IMR-90 (cell line): ENCODE measurements at regions not wholly inside any gene's neighbourhood (a gene's known extent, or its start where the extent isn't known, plus 50 kb on each side); places are given as distances from the start of the nearest gene placed in this dataset.

ENCODE experiments used
- ATAC-seq: fragments of 200-7000 bp; cut with Tn5 transposase; 2 replicates; pipeline ENCODE4 v1.9.1; 2020; ENCODE audit warnings: low read depth, mild to moderate bottlenecking, moderate library complexity
- BruUV-seq: library from RNA; stranded (reverse); fragments of 400-500 nt; replicated peaks from 2 replicates; lab custom pipeline; 2021; lab: Mats Ljungman, UMichigan
- CTCF ChIA-PET: fragments of 300-600 bp; formaldehyde crosslinking; extraction: SDS; loops from one replicate; lab custom pipeline; 2021; ENCODE audit warnings: antibody characterized with exemption; lab: Yijun Ruan, JAX
- POLR2A ChIA-PET: fragments of 300-600 bp; sonication (Branson Sonifier 250); formaldehyde crosslinking; loops from one replicate; lab custom pipeline; 2022; ENCODE audit warnings: antibody characterized with exemption; ENCODE audit not compliant: unreplicated experiment; lab: Charles Lee
- DNase-seq: peaks from one replicate; pipeline ENCODE4 v3.0.0; 2013
- H2AFZ ChIP-seq: replicated peaks from 2 replicates; pipeline ENCODE3; 2013; ENCODE audit warnings: low read length, mild to moderate bottlenecking; ENCODE audit not compliant: poor library complexity
- H2AK5ac ChIP-seq: 2 replicates; pipeline ENCODE4 v1.6.1; 2013; ENCODE audit warnings: low read depth, low read length, inconsistent platforms
- H2AK9ac ChIP-seq: replicated peaks from 2 replicates; pipeline ENCODE3; 2013; ENCODE audit warnings: mild to moderate bottlenecking, low read depth, low read length, moderate library complexity; ENCODE audit not compliant: poor library complexity
- H2BK120ac ChIP-seq: 2 replicates; pipeline ENCODE4 v1.6.1; 2013; ENCODE audit warnings: low read depth, low read length, inconsistent platforms
- H2BK15ac ChIP-seq: 3 replicates; pipeline ENCODE4 v1.6.1; 2013; ENCODE audit warnings: low read depth, low read length, inconsistent platforms
- H2BK20ac ChIP-seq: 2 replicates; pipeline ENCODE4 v1.6.1; 2013; ENCODE audit warnings: low read depth, mild to moderate bottlenecking, inconsistent platforms, low read length, moderate library complexity
- H2BK5ac ChIP-seq: 2 replicates; pipeline ENCODE4 v1.6.1; 2013; ENCODE audit warnings: mild to moderate bottlenecking, low read depth, low read length, inconsistent platforms; ENCODE audit not compliant: poor library complexity, severe bottlenecking
- H3K14ac ChIP-seq: replicated peaks from 2 replicates; pipeline ENCODE4 v1.6.1; 2013; ENCODE audit warnings: low read depth, low read length, inconsistent platforms
- H3K18ac ChIP-seq: 2 replicates; pipeline ENCODE4 v1.6.1; 2013; ENCODE audit warnings: low read depth, low read length, control low read depth
- H3K23ac ChIP-seq: 2 replicates; pipeline ENCODE4 v1.6.1; 2013; ENCODE audit warnings: low read depth, low read length, inconsistent platforms
- H3K27ac ChIP-seq: 2 replicates; pipeline ENCODE4 v1.5.1; 2013; ENCODE audit warnings: mild to moderate bottlenecking, control low read depth, low read length; ENCODE audit not compliant: insufficient read depth
- H3K27me3 ChIP-seq: 2 replicates; pipeline ENCODE4 v1.6.1; 2013; ENCODE audit warnings: low read length; ENCODE audit not compliant: control insufficient read depth, insufficient read depth
- H3K36me3 ChIP-seq: 2 replicates; pipeline ENCODE4 v1.6.1; 2013; ENCODE audit warnings: low read length, mixed read lengths; ENCODE audit not compliant: control insufficient read depth, insufficient read depth
- H3K4ac ChIP-seq: 2 replicates; pipeline ENCODE4 v1.6.1; 2013; ENCODE audit warnings: low read depth, low read length, inconsistent platforms
- H3K4me1 ChIP-seq: 2 replicates; pipeline ENCODE4 v1.6.1; 2013; ENCODE audit warnings: low read length, mixed read lengths; ENCODE audit not compliant: control insufficient read depth, insufficient read depth
- H3K4me2 ChIP-seq: 2 replicates; pipeline ENCODE4 v1.6.1; 2013; ENCODE audit warnings: low read depth, mild to moderate bottlenecking, control low read depth, low read length, moderate library complexity
- H3K4me3 ChIP-seq: 2 replicates; pipeline ENCODE4 v1.5.1; 2013; ENCODE audit warnings: low read depth, mild to moderate bottlenecking, control low read depth, low read length, moderate library complexity; ENCODE audit not compliant: insufficient read depth
- H3K56ac ChIP-seq: 2 replicates; pipeline ENCODE4 v1.6.1; 2013; ENCODE audit warnings: low read length, inconsistent platforms; ENCODE audit not compliant: insufficient read depth; ENCODE audit errors: extremely low read depth
- H3K79me1 ChIP-seq, 2 experiments: 2 replicates each; pipeline ENCODE4 v1.6.1; 2013; ENCODE audit warnings: low read length in 2 of 2, inconsistent platforms in 1 of 2, low read depth in 1 of 2
- H3K9ac ChIP-seq: 2 replicates; pipeline ENCODE4 v1.6.1; 2013; ENCODE audit warnings: low read depth, low read length, control low read depth
- H3K9me1 ChIP-seq: 2 replicates; pipeline ENCODE4 v1.6.1; 2013; ENCODE audit warnings: low read length, inconsistent platforms; ENCODE audit not compliant: insufficient read depth
- H3K9me3 ChIP-seq: 2 replicates; pipeline ENCODE4 v1.6.1; 2013; ENCODE audit warnings: low read length; ENCODE audit not compliant: control insufficient read depth, insufficient read depth
- H4K20me1 ChIP-seq: 2 replicates; pipeline ENCODE4 v1.6.1; 2013; ENCODE audit warnings: low read length, inconsistent platforms; ENCODE audit not compliant: insufficient read depth
- H4K5ac ChIP-seq: 2 replicates; pipeline ENCODE4 v1.6.1; 2013; ENCODE audit warnings: mild to moderate bottlenecking, low read depth, low read length, control low read depth
- H4K8ac ChIP-seq, 2 experiments: 2 replicates each; pipeline ENCODE4 v1.6.1; 2013; ENCODE audit warnings: low read depth in 2 of 2, low read length in 2 of 2, control low read depth in 1 of 2, inconsistent platforms in 1 of 2
- H4K91ac ChIP-seq: 2 replicates; pipeline ENCODE4 v1.6.1; 2013; ENCODE audit warnings: low read depth, low read length, inconsistent platforms; ENCODE audit not compliant: insufficient read depth
- FOS ChIP-seq: fragments of 150-350 bp; IDR thresholded peaks from 2 replicates; pipeline ENCODE4 v1.6.1; 2016; ENCODE audit warnings: low read depth, low read length
- MAFK ChIP-seq: IDR thresholded peaks from 2 replicates; pipeline ENCODE4 v1.6.1; 2012; ENCODE audit warnings: low read depth, low read length, improper control_type of control experiment
- WGBS, 2 experiments: methylation state at CpG; one replicate each; pipeline versions ENCODE4 v1.1.5 to v1.1.7; 2013; ENCODE audit warnings: missing lambda C conversion rate in 2 of 2; ENCODE audit not compliant: insufficient read length in 1 of 2; ENCODE audit errors: extremely low coverage in 2 of 2; 5-methylcytosine and 5-hydroxymethylcytosine counted together
- dilution Hi-C: fragments of 300-500 bp; cut with HindIII; formaldehyde crosslinking; loops from one replicate; pipeline ENCODE4 v1.14.3; 2018; ENCODE audit warnings: low sequenced_read_pairs; ENCODE audit not compliant: unreplicated experiment
- in situ Hi-C: fragments of 300-500 bp; cut with MboI; formaldehyde crosslinking; loops from 3 replicates; pipeline ENCODE4 v1.14.3; 2019; ENCODE audit warnings: low sequenced_read_pairs, inconsistent platforms, mixed read lengths
- intact Hi-C: fragments of 100-400 bp; cut with micrococcal nuclease; formaldehyde crosslinking; loops from 2 replicates; pipeline ENCODE4 v1.10.0; 2022

- H2BK5ac ChIP-seq, result no peak overlapping the region
- H3K36me3 ChIP-seq, result no peaks in the 10 kb centered on the region
- no peaks in the 10 kb centered on the region for H3K9me1 ChIP-seq
- H3K9ac ChIP-seq, result no peak overlapping the region
- no peak overlapping the region for H3K18ac ChIP-seq
- H4K8ac ChIP-seq, result no peak overlapping the region
- H3K4me3 ChIP-seq, result no peak overlapping the region
- no peaks in the 10 kb centered on the region for H3K79me1 ChIP-seq
- H3K9me3 ChIP-seq, result no peaks in the 10 kb centered on the region; the same call in 1 of the 2 replicates
- WGBS, 2 experiments, result no CpG with 5 or more reads among the region's 3 CpGs
- no peak overlapping the region for H3K23ac ChIP-seq
- H4K5ac ChIP-seq, result no peak overlapping the region
- no peak overlapping the region for H3K4me2 ChIP-seq
- ChIA-PET CTCF (no interaction called here), POLR2A (no interaction called here)
- ATAC-seq (no peak), DNase-seq (peak; percentile 38)
- no peak overlapping the region for H3K56ac ChIP-seq
- no peak overlapping the region for H4K91ac ChIP-seq
- no peak overlapping the region for H2AK5ac ChIP-seq
- no peaks in the 10 kb centered on the region for H4K20me1 ChIP-seq
- no peaks in the 10 kb centered on the region for H3K4me1 ChIP-seq
- no peaks in the 10 kb centered on the region for H3K27me3 ChIP-seq
- intact Hi-C loops (no loop called here), dilution Hi-C loops (no loop called here), in situ Hi-C loops (no loop called here)
- TF ChIP-seq FOS, result no peak
- TF ChIP-seq MAFK, result peak; percentile 27
- H2AFZ ChIP-seq, result no peak overlapping the region
- no peak overlapping the region for H3K27ac ChIP-seq
- no peak overlapping the region for H3K4ac ChIP-seq
- no peak overlapping the region for H2AK9ac ChIP-seq
- no TSS peak for BruUV-seq
- no peak overlapping the region for H2BK20ac ChIP-seq
- no peak overlapping the region for H3K14ac ChIP-seq
- no peak overlapping the region for H2BK120ac ChIP-seq
- H2BK15ac ChIP-seq, result no peak overlapping the region
These were observed 154.4 kb downstream of the TMEM200A start for GRCh38 chr6:130520221-130520620.
